ENCODE measurements at regions not wholly inside any gene's neighbourhood (a gene's known extent, or its start where the extent isn't known, plus 50 kb on each side); places are given as distances from the start of the nearest gene placed in this dataset.

GRCh38 chr13:84588023-84588422 is 705.7 kb upstream of the SLITRK1 start:
- TF ChIP-seq CTCF (conservative IDR thresholded peaks at IDR 0.05), result no peak
- TF ChIP-seq ZFX (IDR thresholded peaks at IDR 0.05), result no peak
